ENCODE measurements at regions not wholly inside any gene's neighbourhood (a gene's known extent, or its start where the extent isn't known, plus 50 kb on each side); places are given as distances from the start of the nearest gene placed in this dataset.
"Not testable (repeated sequence)": the region's sequence is repeated elsewhere in the genome, so short reads cannot be mapped to it uniquely, and the experiment has no call there.

DNA sequence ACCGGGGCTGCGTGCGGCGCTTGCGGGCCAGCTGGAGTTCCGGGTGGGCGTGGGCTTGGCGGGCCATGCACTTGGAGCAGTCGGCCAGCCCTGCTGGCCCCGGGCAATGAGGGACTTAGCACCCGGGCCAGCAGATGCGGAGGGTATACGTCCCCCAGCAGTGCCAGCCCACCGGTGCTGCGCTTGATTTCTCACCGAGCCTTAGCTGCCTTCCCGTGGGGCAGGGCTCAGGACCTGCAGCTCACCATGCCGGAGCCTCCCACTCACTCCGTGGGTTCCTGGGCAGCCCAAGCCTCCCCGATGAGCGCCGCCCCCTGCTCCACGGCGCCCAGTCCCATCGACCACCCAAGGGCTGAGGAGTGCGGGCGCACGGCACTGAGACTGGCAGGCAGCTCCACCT, 51.4 kb upstream of the INPP4B start:
- not testable (repeated sequence) for DNase-seq

DNA sequence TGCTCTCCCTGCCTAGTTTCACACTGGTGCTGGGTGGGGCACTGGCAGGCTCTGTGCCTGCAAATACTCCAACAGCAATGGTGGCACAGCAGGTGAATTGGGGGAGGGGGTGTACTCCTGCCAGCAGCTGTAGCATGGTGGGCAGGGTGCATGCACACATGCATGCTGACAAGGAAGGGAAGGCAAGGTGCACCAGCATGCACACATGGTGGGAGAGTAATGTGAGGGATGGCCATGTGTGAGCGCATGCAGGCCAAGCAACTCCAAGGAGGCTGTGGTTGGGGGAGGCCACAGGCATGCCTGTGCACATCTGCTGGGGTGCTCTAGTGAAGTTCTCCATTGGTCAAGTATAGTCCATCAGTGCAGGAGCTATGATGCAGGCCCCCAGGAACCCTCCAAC, 54.5 kb upstream of the INPP4B start:
- DNase-seq, result no peak

DNA sequence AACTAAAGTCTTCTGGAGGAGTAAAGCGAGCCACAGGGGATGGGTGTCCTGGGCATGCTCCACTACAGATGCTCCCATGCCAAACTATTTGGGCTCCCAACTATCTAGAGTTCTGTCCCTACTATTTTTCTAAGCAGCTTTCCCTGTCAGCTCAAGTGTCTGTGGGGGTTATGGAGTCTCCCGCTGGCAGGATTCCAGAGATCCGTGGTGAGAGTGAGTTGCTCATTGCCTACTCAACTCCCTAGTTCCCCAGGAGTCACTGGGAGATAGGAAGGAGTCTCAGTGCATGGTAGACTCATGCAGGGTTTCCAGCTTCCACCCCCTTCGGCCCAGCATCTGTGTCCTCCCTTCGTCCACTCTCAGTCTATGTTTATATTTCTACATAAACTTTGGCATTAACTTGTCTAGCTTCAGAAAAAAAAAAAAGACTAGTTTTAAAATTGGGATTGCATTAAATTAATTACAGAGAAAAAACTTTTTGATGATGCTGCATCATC, 55.1 kb upstream of the INPP4B start:
- no peak for DNase-seq

DNA sequence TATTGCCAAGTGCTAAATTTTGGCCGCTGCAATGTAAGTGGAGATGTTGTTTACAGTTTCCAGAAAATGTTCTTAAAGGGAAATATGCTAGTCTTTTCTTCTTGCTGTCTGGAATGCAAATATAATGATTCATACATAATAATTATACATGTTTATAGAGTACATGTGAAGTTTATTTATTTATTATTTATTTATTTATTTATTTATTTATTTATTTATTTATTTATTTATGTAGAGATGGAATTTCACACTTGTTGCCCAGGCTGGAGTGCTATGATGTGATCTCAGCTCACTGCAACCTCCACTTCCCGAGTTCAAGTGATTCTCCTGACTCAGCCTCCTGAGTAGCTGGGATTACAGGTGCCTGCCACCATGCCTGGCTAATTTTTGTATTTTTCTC, 57.5 kb upstream of the INPP4B start:
- DNase-seq, result not testable (repeated sequence)

DNA sequence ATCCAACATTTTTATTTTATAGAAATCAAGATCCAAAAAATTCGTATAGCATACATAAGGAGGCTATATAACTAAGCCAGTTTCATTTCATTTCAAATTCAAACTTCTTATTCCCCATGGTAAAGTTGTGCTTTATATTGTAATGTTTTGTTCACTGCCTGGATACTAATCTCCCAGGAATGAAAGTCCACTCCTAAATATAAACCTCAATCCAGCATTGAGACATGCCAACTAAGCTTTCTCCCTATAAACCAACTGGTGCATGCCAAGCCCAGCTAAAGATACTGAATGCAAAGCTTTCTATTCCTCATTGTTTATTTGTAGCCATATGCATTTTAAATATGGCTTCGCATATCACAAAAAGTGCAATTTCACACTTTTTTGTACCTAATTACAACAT, 63.8 kb upstream of the INPP4B start:
- no peak for DNase-seq

DNA sequence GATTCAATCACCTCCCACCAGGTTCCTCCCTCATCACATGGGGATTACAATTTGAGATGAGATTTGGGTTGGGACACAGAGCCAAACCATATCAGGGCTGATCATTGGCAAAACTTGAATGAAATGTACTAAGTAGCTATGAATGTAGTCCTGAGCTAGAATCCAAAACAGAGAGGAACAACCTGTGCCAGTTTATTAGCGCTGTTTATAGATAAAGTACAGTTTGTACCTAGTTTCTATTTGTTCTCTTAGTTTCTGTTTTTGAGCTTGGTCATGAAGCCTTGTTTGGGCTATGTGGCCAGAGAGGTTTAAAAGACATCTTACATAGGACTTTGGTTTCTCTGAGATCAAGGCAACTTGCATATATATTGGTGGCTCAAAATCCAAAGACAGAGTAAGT, 66.9 kb upstream of the INPP4B start:
- no peak for DNase-seq

DNA sequence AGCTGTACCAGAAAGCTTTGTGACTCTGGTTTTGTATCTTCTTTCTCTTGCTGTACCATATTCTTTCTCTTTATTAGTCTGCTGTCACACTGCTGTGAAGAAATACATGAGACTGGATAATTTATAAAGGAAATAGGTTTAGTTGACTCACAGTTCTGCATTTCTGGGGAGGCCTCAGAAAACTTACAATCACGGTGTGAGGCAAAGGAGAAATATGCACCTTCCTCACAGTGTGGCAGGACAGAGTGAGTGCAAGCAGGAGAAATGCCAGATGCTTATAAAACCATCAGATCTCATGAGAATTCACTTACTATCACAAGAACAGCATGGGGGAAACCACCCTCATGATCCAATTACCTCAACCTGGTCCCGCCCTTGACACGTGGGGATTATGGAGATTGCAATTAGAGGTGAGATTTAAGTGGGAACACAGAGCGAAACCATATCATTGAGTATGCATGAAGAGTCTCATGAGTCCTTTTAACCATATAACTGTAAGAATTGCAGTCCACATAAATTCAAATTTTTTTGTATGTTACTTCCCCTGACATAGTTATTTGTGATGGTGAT, 67.4 kb upstream of the INPP4B start:
- no peak for DNase-seq

DNA sequence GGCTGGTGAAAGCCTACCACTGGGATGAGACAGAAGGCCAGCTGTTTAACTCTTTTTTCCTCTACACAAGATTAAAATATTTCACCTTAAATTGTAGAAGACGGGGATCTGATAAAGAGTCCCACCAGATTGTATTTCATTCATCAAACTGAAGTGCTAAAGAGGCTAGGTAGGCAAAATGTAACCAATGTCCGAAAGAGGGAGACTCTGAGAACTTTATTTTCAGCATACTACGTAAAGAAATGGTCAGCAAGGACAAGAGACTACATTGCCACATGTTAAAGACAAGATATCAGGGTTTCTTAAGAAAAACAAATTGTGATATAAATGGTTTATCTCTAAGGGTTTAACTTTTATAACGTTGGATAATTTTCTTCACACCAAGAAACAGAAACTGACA, 71.6 kb upstream of the INPP4B start:
- DNase-seq, result no peak

DNA sequence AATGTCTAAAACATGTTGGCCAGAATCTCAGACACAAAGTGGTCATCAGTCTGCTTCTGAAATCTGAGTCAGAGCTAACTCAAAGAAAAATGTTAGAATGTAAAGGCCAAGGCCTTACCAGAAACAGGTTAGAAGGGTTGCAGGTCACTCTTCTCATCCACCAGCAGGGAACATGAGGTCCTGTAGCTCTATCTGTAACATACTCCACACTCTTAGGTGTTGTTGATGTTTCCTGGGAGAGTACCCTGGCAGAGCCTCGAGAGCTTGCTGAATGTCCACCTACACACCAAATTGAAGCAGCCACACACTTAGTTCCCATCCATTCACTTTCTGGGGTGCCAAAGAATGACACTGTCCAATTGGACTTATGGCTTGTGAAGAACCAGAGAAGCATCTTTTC, 76.6 kb upstream of the INPP4B start:
- no peak for DNase-seq

DNA sequence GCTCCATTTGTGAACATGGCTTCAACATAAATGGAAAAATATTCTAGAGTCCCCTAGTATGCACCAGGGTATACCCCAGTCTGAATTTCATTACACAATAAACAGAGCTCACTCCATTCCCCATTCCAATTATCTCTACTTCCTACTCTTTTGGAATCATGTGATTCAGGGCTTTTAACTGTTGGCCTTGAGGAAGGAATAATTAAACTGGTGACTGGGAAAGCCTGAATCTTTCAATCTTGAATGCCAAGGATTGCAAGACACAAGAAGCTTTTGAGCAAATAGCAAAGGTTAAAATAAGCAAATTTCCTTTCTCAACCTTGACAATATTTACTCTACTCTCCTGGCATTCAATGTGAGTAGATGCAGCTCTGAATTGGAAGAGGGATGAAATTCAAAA, 77.5 kb upstream of the INPP4B start:
- no peak for DNase-seq

DNA sequence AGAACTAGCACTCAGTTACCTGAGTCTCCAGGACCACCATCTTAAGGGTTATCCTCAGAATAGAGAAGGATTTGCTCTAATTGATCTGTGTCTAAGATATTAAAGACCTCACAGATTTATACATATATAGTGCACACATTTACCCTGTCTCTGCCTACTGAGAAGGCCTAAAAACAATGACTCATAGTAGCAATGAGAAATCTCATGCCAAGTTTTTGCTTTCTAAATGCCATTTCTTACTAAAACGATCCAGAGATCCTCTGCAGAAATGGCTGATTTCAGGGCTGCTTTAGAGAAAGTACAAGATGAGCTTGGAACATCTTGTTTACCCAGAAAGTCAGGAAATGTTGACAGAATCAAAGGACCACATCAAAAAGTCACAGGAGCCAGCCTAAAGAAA, 79.1 kb upstream of the INPP4B start:
- DNase-seq, result no peak

DNA sequence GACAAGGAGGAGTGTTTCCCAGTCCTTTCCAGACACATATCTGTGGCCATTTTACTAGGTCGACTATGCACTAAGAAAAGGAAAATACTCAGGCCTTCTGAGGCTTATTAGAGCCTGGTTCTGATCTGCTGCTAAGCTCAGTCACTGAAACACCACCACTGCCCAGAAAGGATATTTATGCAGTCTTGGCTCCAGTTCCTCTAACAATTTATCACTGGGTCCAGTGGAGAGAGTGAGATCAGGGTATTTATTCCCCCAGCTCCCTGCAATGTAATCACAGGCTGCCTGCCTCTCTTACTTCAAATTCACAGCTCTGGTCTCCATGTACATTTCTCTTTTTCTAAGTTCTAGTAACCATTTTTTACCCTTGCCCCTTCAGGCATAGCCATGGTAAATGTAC, 81.6 kb upstream of the INPP4B start:
- DNase-seq, result no peak

DNA sequence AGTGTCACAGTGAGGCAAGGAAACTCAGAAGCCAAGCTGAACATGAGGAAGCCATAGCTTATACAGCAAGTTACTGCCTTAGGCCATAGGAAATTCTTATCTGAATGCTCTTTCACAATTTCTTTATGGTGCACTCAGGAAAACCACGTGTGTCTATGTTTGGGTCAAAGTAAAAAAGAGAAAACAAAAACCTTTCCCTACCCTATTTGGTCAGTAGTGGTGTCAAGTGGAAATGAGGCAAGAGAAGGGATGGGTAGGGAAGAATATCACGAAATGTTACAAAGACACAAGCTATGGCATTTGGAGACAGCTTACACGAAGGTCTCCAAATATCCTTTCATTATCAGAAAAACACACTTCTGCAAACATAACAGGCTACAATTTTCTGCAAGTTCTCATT, 83.4 kb upstream of the INPP4B start:
- DNase-seq, result no peak

DNA sequence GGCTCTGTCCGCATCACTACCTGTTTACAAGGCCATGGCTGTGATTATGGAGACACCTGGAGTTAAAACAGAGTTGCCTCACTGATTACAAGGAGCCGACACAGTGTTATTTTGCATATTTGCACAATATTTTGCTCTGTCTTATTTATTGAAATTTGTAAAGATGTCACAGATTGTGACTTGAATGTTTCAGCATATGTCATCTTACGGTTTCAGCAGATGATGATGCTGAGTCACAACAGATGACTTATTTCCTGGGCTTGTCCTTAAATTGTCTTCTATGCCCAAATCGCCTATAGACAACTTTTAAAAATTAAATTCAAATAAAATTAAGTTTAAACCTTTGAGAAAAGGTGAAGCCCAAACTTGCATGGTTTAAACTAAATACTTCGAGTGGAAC, 87.1 kb upstream of the INPP4B start:
- DNase-seq, result no peak

DNA sequence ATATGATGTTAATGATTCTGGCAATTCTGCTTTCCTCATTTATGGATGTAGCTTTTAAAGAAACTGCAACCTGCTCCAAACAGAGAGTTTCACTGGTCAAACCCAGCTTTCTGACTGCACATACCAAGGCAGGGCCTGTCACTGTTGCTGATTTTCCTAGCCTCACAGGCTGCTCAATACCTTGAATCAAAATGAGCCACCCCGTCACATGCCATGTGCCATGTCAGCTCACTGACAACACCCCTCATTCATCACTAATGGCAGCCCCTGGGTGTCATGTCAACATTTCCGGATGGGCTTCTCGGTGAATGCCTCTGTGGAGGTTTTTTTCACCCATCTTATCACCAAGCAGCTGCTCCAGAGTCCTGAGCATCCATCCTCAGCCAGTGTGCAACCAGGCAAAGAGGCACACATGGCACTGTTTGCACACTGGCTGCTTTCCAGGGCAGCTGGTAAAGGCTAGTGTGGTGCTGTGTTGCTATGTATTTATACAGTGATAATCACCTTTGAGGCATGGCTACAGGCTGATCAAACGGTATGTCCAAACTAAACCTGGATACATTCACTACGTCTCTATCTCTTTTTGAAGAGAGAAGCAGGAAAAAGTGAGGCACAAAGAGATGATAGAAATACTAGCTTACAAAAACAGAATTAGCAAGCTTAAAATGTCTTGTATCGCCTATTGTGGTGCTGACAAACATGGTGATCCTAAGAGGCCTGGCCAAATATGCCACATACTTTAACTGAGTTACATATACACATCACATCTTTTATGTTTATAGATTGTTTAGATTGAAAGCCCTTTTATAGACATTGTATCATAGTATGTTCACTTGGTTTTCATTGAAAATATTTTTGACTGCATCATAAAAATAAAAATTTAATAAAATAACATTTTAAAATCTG, 94.6 kb upstream of the INPP4B start:
- DNase-seq, result peak; percentile 63

DNA sequence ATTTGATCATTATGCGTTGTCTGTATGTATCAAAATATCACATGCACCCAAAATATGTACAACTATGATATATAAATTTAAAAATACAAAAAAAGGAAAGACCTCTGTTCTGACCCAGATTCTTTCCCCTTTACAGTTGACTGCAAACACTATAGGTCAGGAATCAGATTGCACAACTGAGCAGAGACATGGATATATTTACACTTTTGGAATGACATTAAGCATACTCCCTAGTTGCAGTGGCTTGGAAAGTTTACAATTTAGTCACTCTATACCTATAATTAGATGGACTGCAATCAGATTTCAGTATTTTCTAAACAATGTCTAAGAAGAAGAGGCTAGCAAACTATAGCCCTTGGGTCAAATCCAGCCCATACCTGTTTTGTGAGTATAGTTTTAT, 98.5 kb upstream of the INPP4B start:
- no peak for DNase-seq

DNA sequence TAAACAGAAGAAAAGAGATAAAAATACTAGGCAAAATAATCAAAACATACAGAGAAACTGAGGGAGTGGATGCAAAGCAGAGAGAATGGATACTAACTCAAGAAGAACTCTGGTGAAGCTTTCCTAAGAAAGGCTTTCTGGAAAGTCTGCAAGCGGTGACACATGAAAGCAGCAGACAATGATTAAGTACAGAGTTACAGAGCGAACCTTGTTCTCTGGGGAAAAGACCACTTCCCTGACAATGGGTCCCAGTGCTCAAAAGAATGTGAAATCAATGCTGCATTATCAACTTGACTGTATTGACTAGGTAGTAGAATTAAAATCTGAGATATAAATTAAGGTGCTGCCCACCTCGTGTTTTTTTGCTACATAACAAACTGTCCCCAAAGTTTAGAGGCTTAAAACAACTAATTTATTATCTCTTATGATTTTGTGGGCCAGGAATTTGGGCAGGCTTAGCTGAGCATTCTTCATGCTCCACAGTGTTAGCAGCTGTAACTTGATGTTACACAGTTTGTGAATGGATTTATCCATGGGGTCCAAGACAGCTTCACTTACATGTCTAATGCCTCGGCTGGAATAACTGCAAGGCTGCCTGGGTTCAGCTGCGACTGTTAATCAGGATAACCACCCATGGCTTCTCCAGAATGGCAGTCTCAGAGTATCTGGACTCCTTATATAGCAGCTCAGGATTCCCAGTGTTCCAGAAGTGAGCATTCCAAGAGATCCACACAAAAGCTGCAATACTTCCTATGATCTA, 106.9 kb upstream of the INPP4B start:
- no peak for DNase-seq

DNA sequence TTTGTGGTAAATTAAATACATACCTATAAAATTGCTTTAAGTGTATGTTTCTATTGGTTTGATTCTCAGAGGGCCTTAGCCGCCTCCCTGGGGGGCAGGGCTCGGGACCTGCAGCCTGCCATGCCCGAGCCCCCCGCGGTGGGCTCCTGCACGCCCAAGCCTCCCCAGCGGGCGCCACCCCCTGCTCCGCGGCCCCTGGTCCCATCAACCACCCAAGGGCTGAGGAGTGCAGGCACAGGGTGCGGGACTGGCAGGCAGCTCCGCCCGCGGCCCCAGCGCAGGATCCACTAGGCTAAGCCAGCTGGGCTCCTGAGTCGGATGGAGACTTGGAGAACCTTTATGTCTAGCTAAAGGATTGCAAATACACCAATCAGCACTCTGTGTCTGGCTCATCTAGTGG, 108.3 kb upstream of the INPP4B start:
- no peak for DNase-seq

DNA sequence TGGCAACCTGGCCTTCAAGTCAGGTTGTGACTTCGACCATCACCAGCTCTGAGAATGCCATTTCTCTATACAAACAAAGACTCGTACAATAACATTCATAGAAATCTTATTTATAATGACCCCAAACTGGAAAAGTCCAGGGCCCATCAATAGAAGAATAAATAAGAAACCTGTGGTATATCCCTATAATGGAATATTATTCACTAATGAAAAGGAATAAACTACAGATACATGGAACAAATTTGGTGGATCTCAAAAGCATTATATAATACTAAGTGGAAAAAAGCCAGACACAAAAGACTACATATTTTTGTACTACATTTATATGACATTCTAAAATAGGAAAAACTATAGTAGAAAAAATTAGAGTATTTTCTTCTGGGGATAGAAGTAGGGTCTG, 109.4 kb upstream of the INPP4B start:
- no peak for DNase-seq

DNA sequence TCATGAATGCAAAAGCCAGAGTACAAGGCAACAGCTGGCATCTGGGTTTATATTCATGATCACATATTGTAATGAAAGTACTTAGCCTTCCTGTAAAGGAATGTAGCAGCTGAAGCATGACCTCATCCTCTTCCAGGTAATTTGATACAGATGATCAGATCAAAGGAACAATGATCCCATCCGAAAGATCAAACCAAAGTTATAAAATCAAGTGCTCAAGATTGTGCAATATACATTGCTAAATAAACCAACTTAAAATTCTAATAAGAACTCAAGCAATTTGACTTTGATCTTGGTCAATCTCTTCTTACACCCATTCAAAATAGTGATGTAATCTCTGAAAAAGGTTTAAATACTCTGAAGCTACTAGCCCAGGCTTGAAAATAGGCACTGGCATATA, 113.1 kb upstream of the INPP4B start:
- no peak for DNase-seq

DNA sequence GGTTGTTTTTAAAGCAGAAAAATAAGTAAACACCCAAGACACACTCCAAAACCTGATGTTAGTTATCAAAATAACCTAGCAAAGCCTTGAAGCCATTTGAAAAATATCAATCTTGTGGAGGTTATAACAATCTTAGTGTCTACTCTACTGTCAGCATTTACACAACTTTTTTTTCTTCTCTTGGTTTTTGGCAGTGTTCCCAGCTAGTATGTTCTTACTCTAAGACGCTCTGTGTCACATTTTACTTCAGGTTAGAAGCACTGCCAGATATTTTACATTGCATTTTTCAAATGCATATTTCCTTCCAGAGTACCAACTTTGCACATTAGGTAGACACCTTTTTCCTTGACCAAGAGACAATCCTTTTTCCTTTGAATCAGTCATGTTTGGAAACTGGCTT, 114.0 kb upstream of the INPP4B start:
- no peak for DNase-seq

DNA sequence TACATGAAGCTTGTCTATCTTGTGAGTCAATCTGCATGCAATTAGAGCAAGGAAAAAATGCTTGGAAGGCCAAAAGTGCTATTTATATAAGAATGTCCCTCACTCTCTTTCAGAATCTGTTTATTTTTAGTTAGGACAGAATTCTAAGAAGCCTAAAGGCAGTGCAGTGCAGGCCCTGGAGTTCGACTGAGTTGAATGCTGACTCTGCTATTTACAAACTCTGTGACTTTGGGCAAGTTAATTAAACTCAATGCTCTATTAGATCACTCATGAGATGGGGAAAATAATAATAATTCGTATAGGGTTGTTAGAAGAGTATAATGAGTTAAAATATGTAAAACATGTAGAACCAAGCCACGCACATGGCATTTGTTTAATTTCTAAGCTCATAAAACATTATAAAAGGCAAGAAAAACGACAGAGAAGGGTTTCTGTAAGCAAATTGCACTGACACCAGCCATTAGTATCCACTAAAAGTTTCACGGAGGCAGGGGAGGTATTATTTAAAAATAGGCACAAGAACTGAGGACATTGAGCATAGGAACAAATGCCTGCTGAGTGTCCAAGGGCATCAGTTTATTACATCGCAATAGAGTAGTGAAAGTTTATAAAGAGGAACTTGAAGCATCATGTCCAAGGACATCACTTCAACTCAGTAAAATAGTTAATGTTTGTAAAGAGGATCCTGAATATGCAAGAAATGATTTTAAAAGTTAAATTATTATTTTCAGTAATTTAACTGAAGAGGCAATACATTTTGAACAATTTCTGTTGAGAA, 115.0 kb upstream of the INPP4B start:
- DNase-seq, result no peak

DNA sequence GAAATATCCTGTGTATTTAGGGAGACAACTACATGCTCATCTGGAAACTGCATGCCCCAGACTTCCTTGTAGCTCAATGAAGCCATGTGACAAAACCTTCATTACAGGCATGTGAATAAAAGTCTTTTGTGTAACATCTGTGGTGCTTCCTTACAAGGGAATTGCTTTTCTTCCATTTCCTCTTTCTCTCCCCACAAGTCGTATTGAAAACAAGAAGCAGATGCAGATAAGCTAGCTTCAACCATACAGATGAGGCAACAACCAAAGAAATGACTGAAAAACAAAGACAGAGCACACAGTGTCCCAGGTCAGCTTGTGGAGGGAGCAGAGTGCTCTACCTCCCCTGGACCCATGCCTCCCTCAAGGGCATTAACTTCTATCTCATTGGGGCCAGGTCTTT, 115.8 kb upstream of the INPP4B start:
- DNase-seq, result no peak

Data from NCI-H1105 (cell line).